Suppressor macrophage (primary cell): ENCODE measurements at regions not wholly inside any gene's neighbourhood (a gene's known extent, or its start where the extent isn't known, plus 50 kb on each side); places are given as distances from the start of the nearest gene placed in this dataset.
"Not testable (repeated sequence)": the region's sequence is repeated elsewhere in the genome, so short reads cannot be mapped to it uniquely, and the experiment has no call there.

ENCODE experiments used
- DNase-seq, 4 experiments: peaks; one replicate each; pipeline ENCODE4 v3.0.0-alpha.2; 2020 to 2022

DNA sequence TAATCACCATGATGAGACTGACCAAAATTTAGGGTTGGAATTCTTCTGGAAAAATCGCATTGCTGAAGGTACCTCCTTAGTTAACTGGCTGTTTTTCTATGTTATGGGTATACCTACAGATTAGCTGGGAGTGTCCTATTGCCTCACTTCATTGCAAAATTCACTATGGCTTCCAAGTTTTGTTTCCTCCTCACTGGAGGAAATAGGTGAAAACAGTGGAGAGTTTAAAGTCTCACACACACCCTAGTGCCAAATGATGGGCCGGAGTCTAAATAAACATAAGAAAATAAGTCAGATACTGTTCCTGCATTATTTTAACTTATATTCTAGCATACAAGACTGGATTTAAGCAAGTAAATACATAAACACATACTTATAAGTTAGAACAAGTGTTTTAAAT, 98.2 kb downstream of the AHR start:
- no peak for DNase-seq

DNA sequence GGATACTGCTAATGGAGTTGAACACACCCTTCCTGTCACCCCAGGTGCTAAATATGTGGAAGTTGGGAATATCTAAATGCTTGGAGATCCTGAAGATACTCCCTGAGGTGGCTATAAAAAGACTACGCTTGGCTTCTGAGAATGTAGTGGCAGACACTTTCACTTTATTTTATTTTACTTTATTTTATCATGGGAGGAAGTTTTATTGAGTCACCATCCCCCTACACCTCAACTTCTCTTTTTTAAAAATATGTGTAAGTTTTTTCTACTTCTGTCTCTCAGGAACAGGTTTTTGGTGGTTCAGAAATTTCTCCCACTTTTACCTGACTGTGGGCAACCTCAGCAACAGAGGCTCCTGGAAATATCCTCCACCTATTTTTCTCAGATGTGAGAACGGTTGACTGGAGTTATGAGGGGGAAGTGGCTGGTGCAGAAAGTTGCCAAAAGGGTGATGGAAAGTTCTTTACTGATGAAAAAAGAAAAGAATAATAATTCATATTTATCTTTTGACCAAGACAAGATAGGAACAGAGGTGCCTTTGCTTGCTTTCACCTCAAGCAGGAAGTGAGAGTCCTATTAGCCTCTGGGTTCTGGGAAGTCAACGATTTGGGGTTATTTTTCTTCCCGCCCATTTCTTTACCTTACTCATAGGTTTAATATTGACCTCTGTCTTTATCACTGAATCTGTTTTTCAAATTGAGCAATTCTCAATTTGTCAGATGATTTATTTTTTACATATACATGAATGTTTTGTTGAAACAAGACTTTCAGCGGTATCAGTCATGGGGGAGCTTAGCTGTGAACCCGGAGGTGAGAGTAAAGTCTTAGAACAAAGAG, 103.6 kb downstream of the AHR start:
- peak; percentile 10 to 38 (median 23) for DNase-seq

DNA sequence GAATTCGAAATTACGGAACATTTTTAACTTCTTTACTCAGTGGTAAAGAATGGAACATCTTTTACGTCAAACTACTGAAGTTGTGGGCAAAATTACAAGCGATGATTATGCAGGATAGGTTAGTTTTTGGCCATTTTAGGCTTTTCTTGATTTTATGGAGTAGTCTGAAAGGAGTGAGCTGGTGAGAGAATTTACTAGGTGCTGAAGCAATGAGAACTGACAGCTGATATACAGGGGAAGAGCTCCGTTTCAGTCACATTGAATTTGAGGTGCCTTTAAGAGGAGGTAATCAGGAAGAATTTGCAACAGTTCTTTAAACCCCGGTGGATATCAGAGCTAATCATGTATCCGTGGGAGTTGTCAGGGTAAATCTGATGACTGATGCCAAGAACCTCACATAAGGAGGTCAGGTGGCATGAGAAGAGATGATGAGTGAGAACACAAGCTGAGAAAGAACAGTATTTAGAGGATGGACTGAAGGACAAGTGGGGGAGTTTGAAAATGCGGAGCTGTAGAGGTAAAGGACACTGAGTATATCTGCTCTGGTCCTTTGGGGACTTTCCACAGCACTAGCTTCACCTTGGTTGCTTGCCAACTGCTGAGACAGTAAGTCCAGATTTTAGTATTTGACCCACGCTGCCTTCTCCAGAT, 104.3 kb downstream of the AHR start:
- peak in 1 of 4 experiments; percentile 15 for DNase-seq

- DNase-seq = no peak
These were observed 105.6 kb downstream of the AHR start for GRCh38 chr7:17404006-17404405.

GRCh38 chr7:17405786-17406185, 107.3 kb downstream of the AHR start:
- peak; percentile 38 to 84 (median 58) for DNase-seq

GRCh38 chr7:17406738-17407137, 108.3 kb downstream of the AHR start:
- peak; percentile 38 to 77 (median 67) for DNase-seq

GRCh38 chr7:17407229-17407628, 108.8 kb downstream of the AHR start:
- peak in 2 of 4 experiments; percentile 15 to 28 for DNase-seq

- DNase-seq = peak; percentile 84 to 95 (median 90)
These were observed 109.9 kb downstream of the AHR start for GRCh38 chr7:17408245-17408903.

GRCh38 chr7:17408904-17409290, 110.4 kb downstream of the AHR start:
- peak in 1 of 4 experiments; percentile 25 for DNase-seq

DNA sequence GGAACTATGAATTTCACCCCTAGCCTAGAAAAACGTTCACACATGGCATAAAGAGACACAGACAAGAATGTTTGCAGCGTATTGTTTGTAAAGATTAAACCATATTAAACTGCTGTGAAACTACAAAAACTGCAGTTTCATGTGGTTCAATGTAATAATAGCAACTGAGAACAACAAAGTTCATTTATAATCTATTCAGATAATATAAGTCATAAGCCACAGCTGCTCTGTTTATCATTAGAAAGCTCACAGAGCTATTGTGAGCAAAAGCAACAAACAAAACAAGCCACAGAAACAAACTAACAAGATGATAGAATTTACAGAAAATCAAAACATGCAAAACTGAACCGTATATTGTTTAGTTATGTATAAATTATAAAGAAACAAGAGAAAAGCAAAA, 113.5 kb downstream of the AHR start:
- DNase-seq = no peak

- no peak for DNase-seq
These were observed 114.4 kb downstream of the AHR start for GRCh38 chr7:17412883-17413282.

GRCh38 chr7:17415955-17416354, 117.5 kb downstream of the AHR start:
- DNase-seq = no peak

- DNase-seq = not testable (repeated sequence)
These were observed 122.0 kb downstream of the AHR start for GRCh38 chr7:17420308-17421015.

GRCh38 chr7:17421941-17422340, 123.5 kb downstream of the AHR start:
- DNase-seq = no peak

DNA sequence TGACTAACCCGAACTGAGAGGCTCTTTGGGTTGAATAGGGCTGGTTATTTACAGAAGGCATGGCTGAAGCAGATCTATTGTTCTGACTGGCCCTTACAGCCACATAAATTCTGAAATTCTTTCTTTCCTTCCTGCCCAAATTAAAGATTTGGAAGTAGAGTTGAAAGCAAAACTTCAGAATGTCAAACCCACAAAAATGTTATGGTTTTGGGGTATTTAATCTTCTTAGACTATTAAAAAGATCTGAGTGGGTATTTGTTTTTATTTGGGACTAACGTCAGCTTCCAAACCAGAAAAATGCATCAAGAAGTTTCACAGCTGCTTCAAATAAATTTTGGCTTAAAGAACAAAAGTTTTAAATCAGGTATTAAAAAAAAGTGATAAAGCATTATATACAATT, 124.5 kb downstream of the AHR start:
- no peak for DNase-seq

DNA sequence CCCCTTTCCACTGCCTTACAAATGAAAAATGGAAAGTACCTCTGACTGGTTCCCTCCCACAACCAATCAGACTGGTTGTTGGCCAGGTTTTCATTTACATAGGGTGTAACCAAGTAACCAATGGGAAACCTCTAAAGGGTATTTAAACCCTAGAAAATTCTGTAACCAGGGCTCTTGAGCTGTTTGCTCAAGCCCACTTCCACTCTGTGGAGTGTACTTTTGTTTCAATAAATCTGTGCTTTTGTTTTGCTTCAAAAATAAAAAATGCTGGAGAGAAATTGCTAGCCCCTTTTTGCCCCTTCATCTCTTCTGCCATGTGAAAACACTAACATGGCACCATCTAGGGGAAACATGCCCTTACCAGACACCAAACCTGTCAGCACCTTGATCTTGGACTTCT, 129.5 kb downstream of the AHR start:
- no peak for DNase-seq

DNA sequence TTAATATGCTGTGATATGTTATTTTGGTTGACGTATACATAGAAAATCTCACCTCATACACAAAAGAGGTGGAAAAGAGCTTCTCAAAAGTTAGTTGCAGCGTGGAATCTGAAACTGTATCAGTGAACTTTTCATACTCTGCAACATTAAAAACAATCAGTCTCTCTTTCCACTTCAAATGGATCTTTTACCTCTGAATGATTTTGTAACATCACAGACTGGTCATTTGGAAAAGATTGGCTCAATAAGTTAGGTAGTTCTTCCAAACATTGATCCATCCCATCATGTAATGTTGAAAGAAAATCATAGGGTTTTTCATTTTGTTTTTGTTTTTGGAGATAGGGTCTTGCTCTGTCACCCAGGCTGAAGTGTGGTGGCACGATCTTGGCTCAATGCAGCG, 131.1 kb downstream of the AHR start:
- no peak for DNase-seq

GRCh38 chr7:17432793-17433192, 134.3 kb downstream of the AHR start:
- DNase-seq = no peak

- DNase-seq = no peak
These were observed 135.7 kb downstream of the AHR start for GRCh38 chr7:17434191-17434590.

- no peak for DNase-seq
These were observed 136.6 kb downstream of the AHR start for GRCh38 chr7:17434841-17435692.

- no peak for DNase-seq
These were observed 137.7 kb downstream of the AHR start for GRCh38 chr7:17436126-17436525.

DNA sequence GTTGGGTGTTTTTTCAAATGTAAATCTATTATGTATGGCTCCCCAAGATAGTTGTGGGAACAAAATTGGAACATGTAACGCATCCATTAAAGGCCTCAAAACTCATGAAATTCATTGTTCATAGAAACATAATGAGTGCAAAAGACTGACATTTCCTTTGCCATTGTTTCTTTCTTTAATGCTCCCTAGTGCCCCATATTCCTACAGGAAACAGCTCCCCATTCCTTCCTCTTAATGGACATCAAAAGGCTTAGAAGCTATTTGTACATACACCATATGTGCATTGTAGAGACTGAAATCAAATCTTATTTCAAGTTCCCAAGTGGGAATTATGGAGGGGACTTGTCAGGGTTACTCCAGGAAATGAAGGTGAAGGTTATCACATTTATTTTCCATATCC, 139.1 kb downstream of the AHR start:
- DNase-seq = no peak
